ENCODE measurements at regions not wholly inside any gene's neighbourhood (a gene's known extent, or its start where the extent isn't known, plus 50 kb on each side); places are given as distances from the start of the nearest gene placed in this dataset.

- Histone ChIP-seq H3K79me2 (replicated peaks; ENCODE audit: insufficient read depth, low read length) (no peaks in the 10 kb centered on the region), H3K9me3 (ENCODE audit: low read length) (no peaks in the 10 kb centered on the region), H3K9me2 (ENCODE audit: insufficient read depth, low read length) (no peaks in the 10 kb centered on the region), H3K27ac (ENCODE audit: low read length) (no peak overlapping the region), H2AFZ (ENCODE audit: low read depth, low read length) (no peak overlapping the region), H3K36me3 (ENCODE audit: insufficient read depth, low read length) (no peaks in the 10 kb centered on the region), H3K4me3 (ENCODE audit: low read length) (no peak overlapping the region), H3K27me3 (ENCODE audit: insufficient read depth, low read depth, low read length) (no peaks in the 10 kb centered on the region), H4K20me1 (ENCODE audit: insufficient read depth) (no peaks in the 10 kb centered on the region), H3K4me2 (ENCODE audit: low read length) (no peak overlapping the region), H3K9ac (ENCODE audit: low read length) (no peak overlapping the region), H3F3A (ENCODE audit: insufficient read depth, low read length, poor library complexity, severe bottlenecking) (no peaks in the 10 kb centered on the region)
- TF ChIP-seq EZH2 (IDR thresholded peaks at IDR 0.05; ENCODE audit: borderline replicate concordance, insufficient read depth, low read length, poor library complexity, severe bottlenecking) (no peak), SMC3 (conservative IDR thresholded peaks at IDR 0.05; ENCODE audit: poor library complexity) (no peak), EP300 (conservative IDR thresholded peaks at IDR 0.05; ENCODE audit: poor library complexity, severe bottlenecking) (no peak), TAF1 (IDR thresholded peaks at IDR 0.05; ENCODE audit: low read depth) (no peak), REST (IDR thresholded peaks at IDR 0.05; ENCODE audit: borderline replicate concordance) (no peak), RAD21 (conservative IDR thresholded peaks at IDR 0.05) (no peak), MXI1 (conservative IDR thresholded peaks at IDR 0.05; ENCODE audit: poor library complexity, severe bottlenecking) (no peak), POLR2AphosphoS5 (IDR thresholded peaks at IDR 0.05) (no peak)
- TF ChIP-seq, protein P1, sequence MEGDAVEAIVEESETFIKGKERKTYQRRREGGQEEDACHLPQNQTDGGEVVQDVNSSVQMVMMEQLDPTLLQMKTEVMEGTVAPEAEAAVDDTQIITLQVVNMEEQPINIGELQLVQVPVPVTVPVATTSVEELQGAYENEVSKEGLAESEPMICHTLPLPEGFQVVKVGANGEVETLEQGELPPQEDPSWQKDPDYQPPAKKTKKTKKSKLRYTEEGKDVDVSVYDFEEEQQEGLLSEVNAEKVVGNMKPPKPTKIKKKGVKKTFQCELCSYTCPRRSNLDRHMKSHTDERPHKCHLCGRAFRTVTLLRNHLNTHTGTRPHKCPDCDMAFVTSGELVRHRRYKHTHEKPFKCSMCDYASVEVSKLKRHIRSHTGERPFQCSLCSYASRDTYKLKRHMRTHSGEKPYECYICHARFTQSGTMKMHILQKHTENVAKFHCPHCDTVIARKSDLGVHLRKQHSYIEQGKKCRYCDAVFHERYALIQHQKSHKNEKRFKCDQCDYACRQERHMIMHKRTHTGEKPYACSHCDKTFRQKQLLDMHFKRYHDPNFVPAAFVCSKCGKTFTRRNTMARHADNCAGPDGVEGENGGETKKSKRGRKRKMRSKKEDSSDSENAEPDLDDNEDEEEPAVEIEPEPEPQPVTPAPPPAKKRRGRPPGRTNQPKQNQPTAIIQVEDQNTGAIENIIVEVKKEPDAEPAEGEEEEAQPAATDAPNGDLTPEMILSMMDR (IDR thresholded peaks at IDR 0.05; ENCODE audit: poor library complexity, severe bottlenecking) = no peak
Measured at GRCh38 chr11:87397011-87397865, 359.5 kb downstream of the TMEM135 start.

DNA sequence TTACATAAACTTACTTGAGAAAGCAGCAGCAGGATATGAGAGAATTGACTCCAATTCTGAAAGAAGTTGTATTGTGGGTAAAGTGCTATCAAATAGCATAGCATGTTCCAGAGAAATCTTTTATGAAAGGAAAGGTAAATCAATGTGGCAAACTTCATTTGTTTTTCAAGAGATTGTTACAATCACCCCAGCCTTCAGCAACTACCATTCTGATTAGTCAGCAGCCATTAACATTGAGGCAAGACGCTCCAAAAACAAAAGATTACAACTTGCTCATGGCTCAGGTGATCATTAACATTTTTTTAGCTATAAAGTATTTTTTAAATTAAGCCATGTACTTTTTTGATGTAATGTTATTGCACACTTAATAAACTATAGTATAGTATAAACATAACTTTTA lies 357.2 kb downstream of the TMEM135 start:
- H3K27me3 ChIP-seq (ENCODE audit: insufficient read depth, low read depth, low read length) = no peaks in the 10 kb centered on the region
- TF ChIP-seq REST (IDR thresholded peaks at IDR 0.05; ENCODE audit: borderline replicate concordance) (no peak), POLR2AphosphoS5 (IDR thresholded peaks at IDR 0.05) (no peak), EZH2 (IDR thresholded peaks at IDR 0.05; ENCODE audit: borderline replicate concordance, insufficient read depth, low read length, poor library complexity, severe bottlenecking) (no peak), SMC3 (conservative IDR thresholded peaks at IDR 0.05; ENCODE audit: poor library complexity) (no peak), TAF1 (IDR thresholded peaks at IDR 0.05; ENCODE audit: low read depth) (no peak), EP300 (conservative IDR thresholded peaks at IDR 0.05; ENCODE audit: poor library complexity, severe bottlenecking) (no peak), RAD21 (conservative IDR thresholded peaks at IDR 0.05) (no peak), MXI1 (conservative IDR thresholded peaks at IDR 0.05; ENCODE audit: poor library complexity, severe bottlenecking) (no peak)
- TF ChIP-seq, protein P1 (IDR thresholded peaks at IDR 0.05; ENCODE audit: poor library complexity, severe bottlenecking) = no peak
- H3K4me2 ChIP-seq (ENCODE audit: low read length) = no peak overlapping the region
- H4K20me1 ChIP-seq (ENCODE audit: insufficient read depth) = no peaks in the 10 kb centered on the region
- H3K36me3 ChIP-seq (ENCODE audit: insufficient read depth, low read length) = no peaks in the 10 kb centered on the region
- no peaks in the 10 kb centered on the region for H3K79me2 ChIP-seq (replicated peaks; ENCODE audit: insufficient read depth, low read length)
- H3K9me3 ChIP-seq (ENCODE audit: low read length) = no peaks in the 10 kb centered on the region
- H3K4me3 ChIP-seq (ENCODE audit: low read length) = no peak overlapping the region
- no peaks in the 10 kb centered on the region for H3F3A ChIP-seq (ENCODE audit: insufficient read depth, low read length, poor library complexity, severe bottlenecking)
- no peak overlapping the region for H2AFZ ChIP-seq (ENCODE audit: low read depth, low read length)
- H3K27ac ChIP-seq (ENCODE audit: low read length) = no peak overlapping the region
- H3K9me2 ChIP-seq (ENCODE audit: insufficient read depth, low read length) = no peaks in the 10 kb centered on the region
- H3K9ac ChIP-seq (ENCODE audit: low read length) = no peak overlapping the region

All from neural cell (in vitro differentiated cells).